ENCODE measurements at regions not wholly inside any gene's neighbourhood (a gene's known extent, or its start where the extent isn't known, plus 50 kb on each side); places are given as distances from the start of the nearest gene placed in this dataset.
"Not testable (repeated sequence)": the region's sequence is repeated elsewhere in the genome, so short reads cannot be mapped to it uniquely, and the experiment has no call there.

GRCh38 chr16:5222761-5223160, 125.2 kb upstream of the EEF2KMT start:
- DNase-seq (ENCODE audit: low spot score in 2 of 2, unreplicated experiment in 2 of 2) = no peak
- Mint-ChIP-seq H3K4me1 (no peaks in the 10 kb centered on the region), H3K4me3 (no peak overlapping the region), H3K36me3 (no peaks in the 10 kb centered on the region), H3K27ac (no peak overlapping the region), H3K27me3 (ENCODE audit: low read depth) (peaks cover 19% of the 10 kb centered on the region), H3K9me3 (no peaks in the 10 kb centered on the region)
- no peak for TF ChIP-seq CTCF (IDR thresholded peaks at IDR 0.05; ENCODE audit: unreplicated experiment)

GRCh38 chr16:5221831-5222230, 124.2 kb upstream of the EEF2KMT start:
- not testable (repeated sequence) for H3K36me3 Mint-ChIP-seq; H3K4me3 Mint-ChIP-seq; DNase-seq (ENCODE audit: low spot score in 2 of 2, unreplicated experiment in 2 of 2); H3K4me1 Mint-ChIP-seq; H3K27ac Mint-ChIP-seq; H3K9me3 Mint-ChIP-seq
- peaks cover 17% of the 10 kb centered on the region for H3K27me3 Mint-ChIP-seq (ENCODE audit: low read depth)

GRCh38 chr16:5220705-5221104, 123.1 kb upstream of the EEF2KMT start:
- peaks cover 5% of the 10 kb centered on the region for H3K4me1 Mint-ChIP-seq
- H3K27ac Mint-ChIP-seq = no peak overlapping the region
- no peak overlapping the region for H3K4me3 Mint-ChIP-seq
- no peaks in the 10 kb centered on the region for H3K36me3 Mint-ChIP-seq
- no peaks in the 10 kb centered on the region for H3K9me3 Mint-ChIP-seq
- no peak for TF ChIP-seq CTCF (IDR thresholded peaks at IDR 0.05; ENCODE audit: unreplicated experiment)
- H3K27me3 Mint-ChIP-seq (ENCODE audit: low read depth) = peaks cover 20% of the 10 kb centered on the region
- DNase-seq (ENCODE audit: low spot score in 2 of 2, unreplicated experiment in 2 of 2) = no peak

GRCh38 chr16:5216441-5217080, 119.0 kb upstream of the EEF2KMT start:
- no peak for TF ChIP-seq CTCF (IDR thresholded peaks at IDR 0.05; ENCODE audit: unreplicated experiment)
- no peak overlapping the region for H3K27ac Mint-ChIP-seq
- no peak for DNase-seq (ENCODE audit: low spot score in 2 of 2, unreplicated experiment in 2 of 2)
- H3K4me1 Mint-ChIP-seq = peaks cover 8% of the 10 kb centered on the region
- H3K9me3 Mint-ChIP-seq = no peaks in the 10 kb centered on the region
- H3K27me3 Mint-ChIP-seq (ENCODE audit: low read depth) = peaks cover 40% of the 10 kb centered on the region
- H3K36me3 Mint-ChIP-seq = no peaks in the 10 kb centered on the region
- no peak overlapping the region for H3K4me3 Mint-ChIP-seq

- Mint-ChIP-seq H3K36me3 (no peaks in the 10 kb centered on the region), H3K4me1 (peaks cover 8% of the 10 kb centered on the region), H3K9me3 (no peaks in the 10 kb centered on the region), H3K27ac (no peak overlapping the region), H3K27me3 (ENCODE audit: low read depth) (peaks cover 46% of the 10 kb centered on the region), H3K4me3 (no peak overlapping the region)
- DNase-seq (ENCODE audit: low spot score in 2 of 2, unreplicated experiment in 2 of 2) = no peak
- TF ChIP-seq CTCF (IDR thresholded peaks at IDR 0.05; ENCODE audit: unreplicated experiment) = no peak
Observed at GRCh38 chr16:5215901-5216300, 118.3 kb upstream of the EEF2KMT start.

GRCh38 chr16:5214466-5214865, 116.9 kb upstream of the EEF2KMT start:
- DNase-seq (ENCODE audit: low spot score in 2 of 2, unreplicated experiment in 2 of 2) = no peak
- Mint-ChIP-seq H3K27me3 (ENCODE audit: low read depth) (peaks cover 54% of the 10 kb centered on the region), H3K4me1 (peaks cover 8% of the 10 kb centered on the region), H3K27ac (no peak overlapping the region), H3K4me3 (no peak overlapping the region), H3K9me3 (no peaks in the 10 kb centered on the region), H3K36me3 (no peaks in the 10 kb centered on the region)
- TF ChIP-seq CTCF (IDR thresholded peaks at IDR 0.05; ENCODE audit: unreplicated experiment) = no peak

- H3K27ac Mint-ChIP-seq; H3K4me3 Mint-ChIP-seq; DNase-seq (ENCODE audit: low spot score in 2 of 2, unreplicated experiment in 2 of 2); H3K36me3 Mint-ChIP-seq; H3K4me1 Mint-ChIP-seq; H3K9me3 Mint-ChIP-seq: not testable (repeated sequence)
- H3K27me3 Mint-ChIP-seq (ENCODE audit: low read depth) = peaks cover 54% of the 10 kb centered on the region
Observed at GRCh38 chr16:5212501-5212900, 114.9 kb upstream of the EEF2KMT start.

- H3K27me3 Mint-ChIP-seq (ENCODE audit: low read depth) = peaks cover 37% of the 10 kb centered on the region
Observed at GRCh38 chr16:5207862-5208498, 110.4 kb upstream of the EEF2KMT start.

More at GRCh38 chr16:5207862-5208498, 110.4 kb upstream of the EEF2KMT start:
- H3K4me3 Mint-ChIP-seq; H3K36me3 Mint-ChIP-seq; DNase-seq (ENCODE audit: low spot score in 2 of 2, unreplicated experiment in 2 of 2); H3K27ac Mint-ChIP-seq; H3K4me1 Mint-ChIP-seq; H3K9me3 Mint-ChIP-seq: not testable (repeated sequence)
